GM10266 (cell line): ENCODE measurements at regions not wholly inside any gene's neighbourhood (a gene's known extent, or its start where the extent isn't known, plus 50 kb on each side); places are given as distances from the start of the nearest gene placed in this dataset.
"Not testable (repeated sequence)": the region's sequence is repeated elsewhere in the genome, so short reads cannot be mapped to it uniquely, and the experiment has no call there.

Source experiments
- DNase-seq: peaks from one replicate; pipeline ENCODE4 v3.0.0; 2012; ENCODE audit errors: extremely low spot score
- TF ChIP-seq, protein P1 (sequence below): IDR thresholded peaks from 2 replicates; pipeline ENCODE4 v1.5.1; 2012; ENCODE audit warnings: mild to moderate bottlenecking, low read depth; ENCODE audit not compliant: control insufficient read depth, insufficient read depth; ENCODE audit errors: missing control alignments

DNA sequence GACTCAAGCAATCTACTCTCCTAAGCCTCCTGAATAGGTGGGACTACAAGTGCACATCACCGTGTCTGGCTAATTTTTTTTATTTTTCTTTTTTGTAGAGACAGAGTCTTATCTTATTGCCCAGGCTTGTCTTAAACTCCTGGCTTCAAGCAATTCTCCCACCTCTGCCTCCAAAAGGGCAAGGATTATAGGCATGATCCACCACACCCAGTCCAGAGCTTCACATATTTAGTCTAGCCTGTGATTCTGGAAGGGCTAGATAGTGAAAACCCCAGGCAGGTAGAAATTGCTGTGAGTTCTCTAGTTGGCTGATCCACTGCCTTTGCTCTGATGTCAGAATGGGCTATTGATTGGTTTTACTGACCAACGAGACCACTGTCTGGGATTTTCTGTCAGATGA is 854.6 kb upstream of the MIR17HG start:
- DNase-seq, result no peak
- TF ChIP-seq, protein P1, sequence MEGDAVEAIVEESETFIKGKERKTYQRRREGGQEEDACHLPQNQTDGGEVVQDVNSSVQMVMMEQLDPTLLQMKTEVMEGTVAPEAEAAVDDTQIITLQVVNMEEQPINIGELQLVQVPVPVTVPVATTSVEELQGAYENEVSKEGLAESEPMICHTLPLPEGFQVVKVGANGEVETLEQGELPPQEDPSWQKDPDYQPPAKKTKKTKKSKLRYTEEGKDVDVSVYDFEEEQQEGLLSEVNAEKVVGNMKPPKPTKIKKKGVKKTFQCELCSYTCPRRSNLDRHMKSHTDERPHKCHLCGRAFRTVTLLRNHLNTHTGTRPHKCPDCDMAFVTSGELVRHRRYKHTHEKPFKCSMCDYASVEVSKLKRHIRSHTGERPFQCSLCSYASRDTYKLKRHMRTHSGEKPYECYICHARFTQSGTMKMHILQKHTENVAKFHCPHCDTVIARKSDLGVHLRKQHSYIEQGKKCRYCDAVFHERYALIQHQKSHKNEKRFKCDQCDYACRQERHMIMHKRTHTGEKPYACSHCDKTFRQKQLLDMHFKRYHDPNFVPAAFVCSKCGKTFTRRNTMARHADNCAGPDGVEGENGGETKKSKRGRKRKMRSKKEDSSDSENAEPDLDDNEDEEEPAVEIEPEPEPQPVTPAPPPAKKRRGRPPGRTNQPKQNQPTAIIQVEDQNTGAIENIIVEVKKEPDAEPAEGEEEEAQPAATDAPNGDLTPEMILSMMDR, result no peak

DNA sequence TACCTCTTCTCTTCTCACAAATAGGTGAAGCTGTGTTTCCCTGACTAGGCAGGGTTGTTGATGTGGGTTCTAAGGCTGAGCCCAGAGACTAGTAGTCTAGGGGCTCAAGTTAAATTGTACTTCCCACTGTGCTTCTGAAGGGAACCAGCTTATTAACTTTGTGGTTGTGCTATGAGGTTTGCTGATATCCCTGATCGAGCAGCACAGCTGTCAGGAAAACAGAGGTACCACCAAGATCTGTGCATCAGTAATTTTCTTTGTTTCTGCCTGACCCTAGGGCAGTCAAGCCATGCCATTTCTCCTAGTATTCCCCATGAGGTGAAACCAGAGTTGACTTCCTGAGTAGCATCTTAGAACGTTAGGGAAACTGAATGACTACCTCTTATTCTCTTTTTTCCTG is 853.8 kb upstream of the MIR17HG start:
- TF ChIP-seq, protein P1, result no peak
- no peak for DNase-seq

DNA sequence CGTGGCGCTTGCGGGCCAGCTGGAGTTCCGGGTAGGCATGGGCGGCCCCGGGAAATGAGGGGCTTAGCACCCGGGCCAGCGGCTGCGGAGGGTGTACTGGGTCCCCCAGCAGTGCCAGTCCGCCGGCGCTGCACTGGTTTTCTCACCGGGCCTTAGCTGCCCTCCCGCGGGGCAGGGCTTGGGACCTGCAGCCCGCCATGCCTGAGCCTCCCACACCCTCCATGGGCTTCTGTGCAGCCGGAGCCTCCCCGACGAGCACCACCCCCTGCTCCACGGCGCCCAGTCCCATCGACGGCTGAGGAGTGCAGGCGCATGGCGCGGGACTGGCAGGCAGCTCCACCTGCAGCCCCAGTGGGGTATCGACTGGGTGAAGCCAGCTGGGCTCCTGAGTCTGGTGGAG is 852.6 kb upstream of the MIR17HG start:
- DNase-seq, result not testable (repeated sequence)

DNA sequence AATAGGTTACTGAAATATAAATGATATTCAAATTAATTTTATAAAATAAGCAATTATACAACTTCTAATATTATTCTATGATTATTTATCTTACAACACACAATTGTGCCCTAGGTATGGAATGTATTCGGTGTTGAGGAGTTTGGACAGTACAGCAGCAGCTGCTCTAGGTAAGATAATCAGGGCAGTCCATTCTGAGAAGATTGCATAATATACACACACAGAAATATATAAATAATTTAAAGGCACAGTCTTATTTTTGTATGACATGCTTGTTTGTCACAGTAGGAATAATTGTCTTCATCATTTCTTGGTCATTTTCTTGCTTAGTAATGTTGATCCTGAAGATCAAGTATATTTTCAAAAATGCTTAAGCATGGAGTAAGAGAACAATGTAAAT is 849.4 kb upstream of the MIR17HG start:
- no peak for DNase-seq
- TF ChIP-seq, protein P1, result no peak

DNA sequence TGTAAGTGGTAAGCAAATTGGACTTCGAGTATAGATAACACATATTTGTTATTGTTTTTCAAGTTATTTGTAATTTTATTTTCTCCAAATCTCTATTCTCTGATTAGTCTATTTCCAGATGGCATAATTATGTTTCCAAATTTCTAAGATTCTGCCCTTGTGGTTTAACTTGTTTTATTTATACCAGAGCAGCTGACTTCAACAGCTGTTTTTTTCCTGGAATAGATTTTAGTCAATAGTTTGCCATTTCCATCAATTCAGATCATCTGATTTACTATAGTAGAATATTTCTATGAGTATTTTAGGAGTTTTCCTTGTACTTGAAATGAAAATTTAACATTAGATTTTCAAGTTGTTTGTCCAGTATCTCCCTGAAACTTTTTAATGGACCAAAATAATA is 848.7 kb upstream of the MIR17HG start:
- no peak for DNase-seq
- TF ChIP-seq, protein P1, result no peak

DNA sequence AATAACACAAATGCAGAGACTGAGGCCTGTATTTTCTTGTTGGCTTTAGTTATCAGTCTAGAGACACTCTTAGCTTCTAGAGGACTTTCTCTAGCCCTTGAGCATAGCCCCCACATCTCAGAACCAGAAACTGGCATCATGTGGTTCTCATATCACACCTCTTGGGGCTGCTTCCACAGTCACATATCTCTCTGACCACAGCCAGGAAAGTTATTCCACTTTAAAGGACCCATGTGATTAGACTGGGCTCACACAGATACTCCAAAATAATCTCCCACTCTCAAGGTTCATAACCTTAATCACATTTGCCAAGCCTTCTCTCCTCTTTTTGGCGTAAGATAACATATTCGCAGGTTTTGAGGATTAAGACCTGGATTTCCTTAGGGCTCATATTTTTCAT is 846.9 kb upstream of the MIR17HG start:
- TF ChIP-seq, protein P1, result no peak
- no peak for DNase-seq

DNA sequence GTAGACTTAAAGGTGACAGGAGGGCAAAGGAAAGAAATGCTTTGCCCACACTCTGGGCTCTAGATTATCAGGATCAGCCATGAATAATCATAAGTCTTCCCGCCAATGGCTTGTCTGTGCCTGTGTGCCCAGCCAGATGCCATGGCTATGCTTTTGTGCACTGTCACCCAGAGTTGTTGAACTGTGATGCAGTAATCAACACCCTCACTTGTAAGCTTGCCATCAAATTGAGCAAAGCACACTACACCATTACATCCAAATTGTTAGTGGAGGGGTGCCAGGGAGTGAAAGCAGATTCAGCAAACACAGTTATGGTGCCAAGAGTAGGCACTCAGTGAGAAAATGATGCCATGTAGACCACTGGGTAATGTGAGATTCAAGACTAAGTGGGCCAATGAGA is 845.3 kb upstream of the MIR17HG start:
- DNase-seq, result no peak
- TF ChIP-seq, protein P1, result no peak

DNA sequence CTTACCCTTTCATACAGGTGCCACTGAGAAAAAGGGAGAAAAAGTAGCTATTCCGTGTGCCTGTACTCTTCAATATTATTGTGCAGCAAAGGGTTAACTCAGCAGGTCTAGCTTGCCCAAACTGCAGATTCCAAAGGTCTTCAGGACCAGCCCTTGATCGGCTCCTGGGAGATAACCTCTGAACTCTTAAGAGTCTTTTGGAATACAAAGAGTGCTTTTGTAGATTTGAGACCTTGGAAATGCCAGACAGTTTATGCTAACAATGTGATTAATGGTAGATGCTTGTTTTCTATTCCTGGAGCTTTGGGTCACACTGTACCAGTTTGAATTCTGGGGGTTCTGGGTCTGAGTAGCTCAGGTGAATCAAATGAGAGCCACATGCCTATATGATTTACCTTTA is 844.7 kb upstream of the MIR17HG start:
- TF ChIP-seq, protein P1, result no peak
- no peak for DNase-seq
